ENCODE measurements at regions not wholly inside any gene's neighbourhood (a gene's known extent, or its start where the extent isn't known, plus 50 kb on each side); places are given as distances from the start of the nearest gene placed in this dataset.

DNA sequence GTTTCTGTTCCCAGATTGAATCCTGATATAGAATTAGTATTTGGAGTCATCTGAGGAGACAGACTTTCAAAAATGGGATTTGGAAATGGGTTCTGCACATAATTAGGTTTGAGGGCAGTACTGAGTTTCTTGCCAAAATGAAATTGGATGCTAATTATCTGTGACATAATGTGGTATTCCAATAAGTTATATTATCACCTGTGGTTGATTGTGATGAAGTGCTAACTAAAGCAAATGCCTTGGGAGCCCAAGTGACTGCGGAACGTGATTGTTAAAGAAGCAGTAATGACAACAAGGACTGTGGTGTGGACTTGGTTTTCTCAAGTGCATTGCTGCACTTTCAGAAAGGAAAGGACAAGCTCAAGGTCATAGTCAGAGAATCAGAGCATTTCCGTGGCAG lies 337.0 kb downstream of the IPO8 start:
- TF ChIP-seq POLR2A (IDR thresholded peaks at IDR 0.05) (no peak), POLR2AphosphoS5 (IDR thresholded peaks at IDR 0.05) (no peak)

Data from breast epithelium (tissue), 3 donors.